ENCODE measurements at regions not wholly inside any gene's neighbourhood (a gene's known extent, or its start where the extent isn't known, plus 50 kb on each side); places are given as distances from the start of the nearest gene placed in this dataset.

DNA sequence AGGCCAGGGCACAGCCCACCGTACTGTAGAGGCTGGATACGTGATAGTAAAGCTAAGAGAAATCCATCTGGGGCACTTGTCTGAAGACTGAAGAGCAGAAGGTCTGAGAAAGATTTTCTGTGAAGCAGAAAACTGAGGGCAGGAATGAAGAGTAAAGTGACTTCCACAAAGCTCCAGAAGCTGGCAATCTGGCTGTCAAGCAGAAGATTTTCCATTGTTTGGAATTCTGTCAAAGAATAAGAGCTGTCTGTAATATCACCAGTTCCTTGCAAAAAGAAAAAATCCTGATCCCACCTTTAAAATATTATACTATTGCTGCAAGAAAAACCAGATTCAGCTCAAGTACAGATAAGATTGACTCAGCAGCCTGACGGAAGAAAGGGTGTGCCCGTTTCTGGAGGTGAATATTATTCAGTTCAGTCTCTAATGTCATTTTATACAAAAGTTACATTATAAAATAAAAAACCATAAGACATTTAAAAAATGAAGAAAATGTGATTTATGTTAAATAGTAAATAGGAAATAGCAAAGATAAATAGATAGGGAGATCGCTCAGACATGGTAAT lies 550.4 kb upstream of the SGO1 start:
- H2BK12ac ChIP-seq (ENCODE audit: insufficient read length, low read depth, low read length) = no peak overlapping the region
- H2AFZ ChIP-seq (ENCODE audit: low read length) = no peak overlapping the region

More for the DNA sequence above, 550.4 kb upstream of the SGO1 start:
- Histone ChIP-seq H4K20me1 (ENCODE audit: control insufficient read depth, insufficient read depth, insufficient read length) (no peaks in the 10 kb centered on the region), H3K18ac (ENCODE audit: insufficient read length, low read depth, low read length) (no peak overlapping the region), H3K14ac (ENCODE audit: insufficient read depth, low read length) (no peak overlapping the region), H3K4me1 (ENCODE audit: insufficient read depth, low read length) (no peaks in the 10 kb centered on the region), H3K9ac (ENCODE audit: extremely low read depth, insufficient read length, low read length) (no peak overlapping the region), H3K23me2 (ENCODE audit: insufficient read length, low read depth, low read length, poor library complexity, severe bottlenecking) (no peaks in the 10 kb centered on the region), H3K27ac (ENCODE audit: insufficient read length, low read depth, low read length) (no peak overlapping the region), H2BK20ac (ENCODE audit: low read depth, low read length, poor library complexity, severe bottlenecking) (no peak overlapping the region), H4K8ac (replicated peaks; ENCODE audit: insufficient read length, low read depth, low read length) (no peak overlapping the region), H2BK15ac (ENCODE audit: low read depth, low read length) (no peak overlapping the region), H3K4me2 (ENCODE audit: insufficient read depth, insufficient read length, low read length) (no peak overlapping the region), H3K79me1 (ENCODE audit: insufficient read depth, low read depth, low read length, poor library complexity, severe bottlenecking) (no peaks in the 10 kb centered on the region), H3K79me2 (ENCODE audit: insufficient read depth, low read length) (no peaks in the 10 kb centered on the region), H3K9me3 (ENCODE audit: control insufficient read depth, low read depth, low read length) (no peaks in the 10 kb centered on the region), H2BK120ac (ENCODE audit: low read depth, low read length, poor library complexity, severe bottlenecking) (no peak overlapping the region), H3K56ac (ENCODE audit: insufficient read length, low read depth, low read length) (no peak overlapping the region), H3K27me3 (ENCODE audit: insufficient read depth, low read length) (no peaks in the 10 kb centered on the region), H3T11ph (ENCODE audit: low read length) (no peak overlapping the region), H3K4ac (ENCODE audit: low read depth, low read length) (no peak overlapping the region), H2AK5ac (ENCODE audit: insufficient read length, low read length) (no peak overlapping the region), H4K5ac (ENCODE audit: insufficient read length, low read depth, low read length) (no peak overlapping the region), H2BK5ac (ENCODE audit: insufficient read length, low read length) (no peak overlapping the region), H3K23ac (ENCODE audit: insufficient read length, low read depth, low read length) (no peak overlapping the region), H4K91ac (ENCODE audit: insufficient read length, low read depth, low read length) (no peak overlapping the region)
- TF ChIP-seq, protein P1, sequence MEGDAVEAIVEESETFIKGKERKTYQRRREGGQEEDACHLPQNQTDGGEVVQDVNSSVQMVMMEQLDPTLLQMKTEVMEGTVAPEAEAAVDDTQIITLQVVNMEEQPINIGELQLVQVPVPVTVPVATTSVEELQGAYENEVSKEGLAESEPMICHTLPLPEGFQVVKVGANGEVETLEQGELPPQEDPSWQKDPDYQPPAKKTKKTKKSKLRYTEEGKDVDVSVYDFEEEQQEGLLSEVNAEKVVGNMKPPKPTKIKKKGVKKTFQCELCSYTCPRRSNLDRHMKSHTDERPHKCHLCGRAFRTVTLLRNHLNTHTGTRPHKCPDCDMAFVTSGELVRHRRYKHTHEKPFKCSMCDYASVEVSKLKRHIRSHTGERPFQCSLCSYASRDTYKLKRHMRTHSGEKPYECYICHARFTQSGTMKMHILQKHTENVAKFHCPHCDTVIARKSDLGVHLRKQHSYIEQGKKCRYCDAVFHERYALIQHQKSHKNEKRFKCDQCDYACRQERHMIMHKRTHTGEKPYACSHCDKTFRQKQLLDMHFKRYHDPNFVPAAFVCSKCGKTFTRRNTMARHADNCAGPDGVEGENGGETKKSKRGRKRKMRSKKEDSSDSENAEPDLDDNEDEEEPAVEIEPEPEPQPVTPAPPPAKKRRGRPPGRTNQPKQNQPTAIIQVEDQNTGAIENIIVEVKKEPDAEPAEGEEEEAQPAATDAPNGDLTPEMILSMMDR (conservative IDR thresholded peaks at IDR 0.05) = no peak
- Mint-ChIP-seq H3K27ac (no peak overlapping the region), H3K9me3 (no peaks in the 10 kb centered on the region), H3K4me3 (no peak overlapping the region), H3K4me1 (peaks cover 2 to 3% of the 10 kb centered on the region in 2 experiments; a peak in 2 of 4 replicates), H3K36me3 (ENCODE audit: insufficient read depth in 1 of 3, low read depth in 3 of 3) (no peaks in the 10 kb centered on the region), H3K27me3 (ENCODE audit: low read depth) (no peaks in the 10 kb centered on the region)
- WGBS (ENCODE audit: extremely low coverage, insufficient read length, low lambda C conversion rate) = 100% methylated on average over 1 of the region's 5 CpGs
- DNase-seq = no peak

Measured in H9 (cell line).